ENCODE measurements at regions not wholly inside any gene's neighbourhood (a gene's known extent, or its start where the extent isn't known, plus 50 kb on each side); places are given as distances from the start of the nearest gene placed in this dataset.

- Histone ChIP-seq H3K4ac (replicated peaks; ENCODE audit: insufficient read length, low read depth, low read length) (no peak overlapping the region), H2AK5ac (ENCODE audit: low read depth, low read length) (no peak overlapping the region), H3K4me3 (ENCODE audit: extremely low read depth in 1 of 4, insufficient read depth in 2 of 4, low read depth in 3 of 4, low read length in 4 of 4) (no peak overlapping the region), H3K14ac (ENCODE audit: insufficient read length) (no peak overlapping the region), H2AFZ (ENCODE audit: low read length) (no peak overlapping the region), H4K8ac (ENCODE audit: extremely low read depth, insufficient read depth, low read length) (no peak overlapping the region), H3K56ac (replicated peaks; ENCODE audit: insufficient read length, low read depth, low read length) (no peak overlapping the region), H3K9me3 (ENCODE audit: insufficient read depth in 2 of 2, low read depth in 1 of 2, low read length in 1 of 2) (peaks cover 0 to 5% of the 10 kb centered on the region in 2 experiments; a peak in 1 of 4 replicates), H2BK12ac (ENCODE audit: low read depth, low read length) (no peak overlapping the region), H3K36me3 (ENCODE audit: control insufficient read depth in 2 of 4, insufficient read depth in 4 of 4, low read length in 3 of 4) (peaks cover 0 to 31% (median 4%) of the 10 kb centered on the region in 4 experiments; a peak in 3 of 8 replicates), H4K20me1 (replicated peaks in 1 of 2; ENCODE audit: control insufficient read depth in 1 of 2, insufficient read depth in 2 of 2, low read length in 2 of 2) (peaks cover 6 to 9% of the 10 kb centered on the region in 2 experiments), H3K18ac (ENCODE audit: extremely low read depth, low read length) (no peak overlapping the region), H3K23me2 (ENCODE audit: low read depth, low read length) (no peaks in the 10 kb centered on the region), H4K91ac (replicated peaks; ENCODE audit: insufficient read length, low read length) (no peak overlapping the region), H2BK20ac (ENCODE audit: low read length) (no peak overlapping the region), H2BK15ac (ENCODE audit: low read length) (no peak overlapping the region), H3K9ac (replicated peaks in 1 of 4; ENCODE audit: extremely low read depth in 1 of 4, low read depth in 3 of 4, low read length in 3 of 4) (no peak overlapping the region), H3K27ac (ENCODE audit: low read depth, low read length) (no peak overlapping the region), H4K5ac (ENCODE audit: insufficient read length, low read depth, low read length) (no peak overlapping the region), H3K4me1 (replicated peaks in 1 of 4; ENCODE audit: control insufficient read depth in 3 of 4, insufficient read depth in 4 of 4, low read length in 3 of 4) (peaks cover 0 to 3% (median 1%) of the 10 kb centered on the region in 4 experiments; a peak in 2 of 7 replicates), H3K79me2 (ENCODE audit: control insufficient read depth in 1 of 2, insufficient read depth in 2 of 2, low read length in 2 of 2) (peaks cover 3 to 53% of the 10 kb centered on the region in 2 experiments; a peak in 3 of 4 replicates), H2BK5ac (ENCODE audit: low read depth, low read length) (no peak overlapping the region), H3K23ac (ENCODE audit: insufficient read length) (no peak overlapping the region), H3K4me2 (ENCODE audit: insufficient read depth in 1 of 2, low read depth in 2 of 2, low read length in 2 of 2) (no peak overlapping the region), H3K79me1 (ENCODE audit: low read depth, low read length) (peaks cover 8% of the 10 kb centered on the region; the same call in 1 of the 2 replicates), H2BK120ac (replicated peaks; ENCODE audit: low read depth, low read length) (no peak overlapping the region), H3K27me3 (replicated peaks in 1 of 4; ENCODE audit: control insufficient read depth in 3 of 4, extremely low read depth in 1 of 4, insufficient read depth in 3 of 4, low read length in 3 of 4) (no peaks in the 10 kb centered on the region)
- TF ChIP-seq E2F6 (IDR thresholded peaks at IDR 0.05) (no peak), RXRA (IDR thresholded peaks at IDR 0.05; ENCODE audit: insufficient read depth, low read depth, low read length) (no peak)
- POLR2A ChIA-PET (ENCODE audit: partially characterized antibody), result interaction anchor here (1.1 kb wide), 1 partner anchor 26 kb away, joined by 3 read pairs; no protein-coding TSS in a partner anchor
- DNase-seq (ENCODE audit: low read depth in 1 of 2, low spot score in 2 of 2) (no peak), FAIRE-seq (no peak)
- CTCF ChIA-PET (ENCODE audit: partially characterized antibody), result interaction anchor here (1.1 to 5.8 kb wide), 6 partner anchors 10 to 133 kb away, joined by 3 to 30 read pairs (median 5); no protein-coding TSS in a partner anchor
- 94% methylated on average over 4 of the region's 4 CpGs; no CpG with 5 or more reads in 1 of the 2 experiments for WGBS, 2 experiments (ENCODE audit: extremely low coverage in 1 of 2, insufficient coverage in 1 of 2, insufficient read length in 1 of 2, insufficient replicate concordance in 2 of 2, low coverage in 1 of 2, low lambda C conversion rate in 2 of 2, missing lambda C conversion rate in 1 of 2)
Measured at GRCh38 chr12:125254236-125254635, 189.0 kb downstream of the AACS start.
